Esophagus squamous epithelium (tissue), 4 donors: ENCODE measurements at regions not wholly inside any gene's neighbourhood (a gene's known extent, or its start where the extent isn't known, plus 50 kb on each side); places are given as distances from the start of the nearest gene placed in this dataset.

Experiments
- CTCF ChIP-seq, 6 experiments: fragments of 450-650 bp in 4 of 6; fragments of 200-600 bp in 2 of 6; sonication (generic) in 2 of 6; IDR thresholded peaks; one replicate each; pipeline ENCODE4 v1.5.1; 2016 to 2019; ENCODE audit warnings: antibody characterized with exemption in 6 of 6, mild to moderate bottlenecking in 4 of 6, moderate library complexity in 4 of 6
- POLR2A ChIP-seq, 4 donors: fragments of 450-650 bp; IDR thresholded peaks; one replicate each; pipeline ENCODE4 v1.6.1; 2017; ENCODE audit warnings: antibody characterized with exemption in 4 of 4, mild to moderate bottlenecking in 4 of 4, moderate library complexity in 3 of 4

DNA sequence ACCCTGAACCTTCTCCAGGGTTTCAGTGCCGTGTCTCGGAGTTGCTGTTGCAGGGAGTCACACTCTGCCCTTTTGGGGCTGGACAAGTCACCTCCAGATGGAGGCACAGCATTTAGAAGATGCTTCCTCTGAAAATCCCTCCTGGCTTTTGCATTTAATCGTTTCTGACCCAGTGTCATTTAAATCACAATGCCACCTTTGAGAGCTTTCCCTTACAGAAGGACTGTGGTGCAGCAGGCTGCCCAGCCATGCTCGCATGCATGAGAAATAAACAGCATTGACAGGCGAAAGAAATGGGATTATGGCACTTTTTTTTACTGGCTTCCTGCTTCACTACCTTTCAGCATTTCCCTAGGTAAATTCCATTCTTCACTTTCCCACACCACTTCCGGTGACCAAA is 113.4 kb upstream of the DYRK2 start:
- no peak for TF ChIP-seq CTCF (IDR thresholded peaks at IDR 0.05)
- TF ChIP-seq POLR2A (IDR thresholded peaks at IDR 0.05) = no peak
